Left renal cortex interstitium (tissue), 4 donors: ENCODE measurements at regions not wholly inside any gene's neighbourhood (a gene's known extent, or its start where the extent isn't known, plus 50 kb on each side); places are given as distances from the start of the nearest gene placed in this dataset.
"Not testable (repeated sequence)": the region's sequence is repeated elsewhere in the genome, so short reads cannot be mapped to it uniquely, and the experiment has no call there.

Experiments used
- DNase-seq, 4 donors: peaks; one replicate each; pipeline ENCODE4 v3.0.0-alpha.2; 2013; ENCODE audit warnings: low read depth in 4 of 4, low spot score in 2 of 4, missing footprints in 1 of 4

DNA sequence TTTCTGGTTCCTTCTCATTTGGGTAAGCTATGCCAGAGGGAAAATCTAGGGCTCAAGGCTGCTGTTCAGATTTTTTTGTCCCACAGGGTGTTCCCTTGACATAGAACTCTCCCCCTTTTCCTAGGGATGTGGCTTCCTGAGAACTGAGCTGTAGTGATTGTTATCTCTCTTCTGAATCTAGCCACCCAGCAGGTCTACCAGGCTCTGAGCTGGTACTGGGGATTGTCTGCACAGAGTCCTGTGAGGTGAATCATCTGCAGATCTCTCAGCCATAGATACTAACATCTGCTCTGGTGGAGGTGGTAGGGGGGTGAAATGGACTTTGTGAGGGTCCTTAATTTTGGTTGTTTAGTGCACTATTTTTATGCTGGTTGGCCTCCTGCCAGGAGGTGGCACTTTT is 167.3 kb upstream of the PGR start:
- DNase-seq, result no peak

DNA sequence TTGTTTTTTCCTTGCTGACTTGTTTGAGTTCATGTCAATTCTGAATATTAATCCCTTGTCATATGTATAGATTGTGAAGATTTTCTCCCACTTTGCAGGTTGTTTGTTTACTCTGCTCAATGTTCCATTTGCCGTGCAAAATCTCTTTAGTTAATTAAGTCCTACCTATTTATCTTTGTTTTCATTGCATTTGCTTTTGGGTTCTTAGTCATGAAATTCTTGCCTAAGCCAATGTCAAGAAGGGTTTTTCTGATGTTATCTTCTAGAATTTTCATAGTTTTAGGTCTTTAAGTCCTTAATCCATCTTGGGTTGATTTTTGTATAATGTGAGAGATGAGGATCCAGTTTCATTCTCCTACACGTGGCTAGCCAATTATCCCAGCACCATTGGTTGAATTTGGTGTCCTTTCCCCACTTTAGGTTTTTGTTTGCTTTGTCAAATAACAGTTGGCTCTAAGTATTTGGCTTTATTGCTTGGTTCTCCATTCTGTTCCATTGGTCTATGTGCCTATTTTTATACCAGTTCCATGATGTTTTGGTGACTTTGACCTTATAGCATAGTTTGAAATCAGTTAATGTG is 163.1 kb upstream of the PGR start:
- DNase-seq, result no peak

DNA sequence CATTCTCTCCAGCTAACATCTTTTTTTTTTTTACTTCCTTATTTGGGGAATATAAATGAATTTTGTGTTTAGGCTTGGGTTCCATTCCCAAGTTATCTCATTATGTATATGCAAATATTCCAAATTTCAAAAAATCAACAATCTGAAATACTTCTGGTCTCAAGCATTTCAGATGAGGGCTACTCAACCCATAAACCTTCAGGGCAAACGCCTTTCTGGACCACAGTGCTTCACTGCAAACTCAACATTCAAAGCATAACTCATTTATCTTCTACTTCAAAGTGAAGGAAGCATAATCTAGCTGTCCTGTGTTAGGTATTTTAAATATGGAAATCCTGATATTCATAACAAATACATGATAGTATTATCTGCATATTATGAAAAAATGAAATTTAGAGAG is 161.7 kb upstream of the PGR start:
- no peak for DNase-seq

DNA sequence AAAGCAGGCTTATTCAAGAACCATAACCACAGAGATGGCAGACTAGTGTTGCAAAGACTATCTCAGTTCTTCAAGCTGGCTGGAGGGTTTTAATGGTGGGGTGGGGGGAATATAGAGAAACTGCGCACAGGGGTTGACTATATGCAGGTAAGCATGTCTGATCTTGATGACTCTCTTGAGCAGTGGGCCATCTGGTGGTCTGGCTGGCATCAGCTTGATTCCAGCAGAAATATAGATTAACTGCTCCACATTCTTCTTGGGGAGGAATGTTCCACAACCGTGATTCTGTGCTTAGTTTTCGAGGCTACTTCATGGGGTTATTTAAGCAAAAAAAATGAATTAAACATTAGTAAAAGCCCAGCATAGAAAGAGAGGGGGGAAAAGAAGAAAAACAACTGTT is 158.8 kb upstream of the PGR start:
- DNase-seq, result no peak

DNA sequence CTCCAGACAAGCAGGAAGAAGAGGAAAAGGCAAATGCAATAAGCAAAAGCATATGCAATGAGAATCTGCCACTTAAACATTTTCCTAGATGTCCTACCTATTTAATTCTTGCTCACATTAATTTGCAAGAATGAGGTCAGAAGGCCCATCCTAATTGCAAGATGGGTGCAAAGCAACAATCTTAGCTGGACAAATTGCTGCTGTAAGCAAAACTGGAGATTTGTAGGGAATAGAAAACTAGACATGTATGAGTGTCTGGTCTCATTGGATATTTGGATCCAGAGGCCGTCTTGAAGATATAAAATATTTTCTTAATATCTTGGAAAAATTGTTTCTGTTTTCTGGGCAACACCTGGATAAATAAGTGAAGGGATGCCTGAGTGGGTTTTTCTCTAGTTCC is 150.1 kb upstream of the PGR start:
- no peak for DNase-seq

DNA sequence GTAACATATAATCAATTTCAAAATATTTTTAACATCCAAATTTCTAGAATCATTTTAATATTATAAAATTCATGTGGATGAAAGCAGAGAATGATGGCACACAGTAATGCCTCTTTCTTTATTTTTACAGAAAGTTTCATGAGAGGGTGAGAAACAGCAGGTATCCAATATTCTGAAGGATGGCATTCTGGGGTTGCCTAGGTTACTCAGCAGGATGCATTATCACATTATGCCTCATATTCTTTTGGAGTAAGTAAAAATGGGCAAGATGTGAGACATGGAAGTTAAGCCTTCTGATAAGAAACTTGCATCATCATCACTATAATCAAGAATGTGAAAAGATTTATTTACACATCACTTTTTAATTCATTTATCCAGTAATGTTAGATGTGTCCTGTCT is 148.7 kb upstream of the PGR start:
- no peak for DNase-seq

DNA sequence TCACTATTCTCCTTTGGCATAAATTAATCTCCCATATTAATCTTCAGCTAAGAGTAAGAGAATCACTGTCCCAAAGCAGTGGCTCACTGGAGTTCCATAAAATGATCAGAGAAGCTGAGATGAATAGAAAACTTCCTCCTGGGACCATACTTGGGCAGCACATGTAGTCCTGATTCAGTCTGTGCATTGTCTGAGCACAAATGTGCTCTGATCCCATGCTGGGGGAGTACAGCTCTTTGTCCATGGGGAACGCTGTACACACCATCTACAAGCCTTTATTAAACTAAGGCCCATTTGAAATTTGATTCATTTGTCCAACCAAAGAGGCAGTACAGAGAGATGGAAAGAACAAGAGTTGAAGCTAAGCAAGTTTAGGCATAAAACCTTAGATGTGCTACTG is 147.4 kb upstream of the PGR start:
- DNase-seq, result no peak

DNA sequence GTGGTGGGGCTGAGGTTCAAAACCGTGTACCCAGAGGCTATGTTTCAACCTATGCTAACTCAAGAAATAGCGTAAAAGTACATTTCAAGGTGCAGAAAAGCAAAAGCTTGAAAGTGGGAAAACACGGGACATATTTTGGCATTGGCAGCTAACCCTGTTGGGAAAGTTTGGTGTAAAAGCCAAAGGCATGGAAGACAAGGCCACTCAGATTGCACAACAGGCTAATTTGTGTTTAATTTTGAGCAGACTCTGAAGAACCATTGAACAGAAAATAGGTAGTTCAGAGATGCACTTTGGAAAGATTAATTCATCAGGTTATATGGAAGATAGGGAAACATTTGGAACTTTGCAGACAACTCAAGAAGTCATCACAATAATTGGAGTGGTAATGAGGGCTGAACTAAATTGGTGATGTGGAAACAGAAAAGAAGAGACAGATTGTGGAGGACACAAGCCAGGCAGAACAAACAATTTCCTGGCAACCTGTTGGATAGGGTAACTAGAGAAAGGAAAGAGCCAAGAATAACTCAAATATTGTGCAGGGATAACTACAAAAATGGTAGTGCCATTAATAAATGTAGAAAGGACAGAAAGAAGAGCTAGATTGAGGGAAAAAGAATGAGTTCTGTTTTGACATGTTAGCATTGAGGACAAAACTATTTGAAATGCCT is 140.5 kb upstream of the PGR start:
- no peak for DNase-seq

DNA sequence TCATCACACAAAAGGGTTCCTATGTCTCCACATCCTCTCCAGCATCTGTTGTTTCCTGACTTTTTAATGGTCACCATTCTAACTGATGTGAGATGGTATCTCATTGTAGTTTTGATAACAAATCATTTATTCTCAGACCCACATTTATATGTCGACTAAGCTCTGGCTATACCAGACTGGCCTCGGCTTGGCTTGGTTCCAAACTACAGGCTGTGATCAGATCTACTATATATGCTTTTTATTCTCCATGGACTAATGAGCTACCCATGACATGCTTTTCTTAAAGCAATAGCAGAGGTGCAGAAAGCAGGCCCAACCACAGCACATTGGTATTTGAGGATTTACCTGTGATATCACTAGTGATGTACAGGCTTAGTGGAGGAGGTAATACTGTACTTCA is 139.8 kb upstream of the PGR start:
- DNase-seq, result no peak

DNA sequence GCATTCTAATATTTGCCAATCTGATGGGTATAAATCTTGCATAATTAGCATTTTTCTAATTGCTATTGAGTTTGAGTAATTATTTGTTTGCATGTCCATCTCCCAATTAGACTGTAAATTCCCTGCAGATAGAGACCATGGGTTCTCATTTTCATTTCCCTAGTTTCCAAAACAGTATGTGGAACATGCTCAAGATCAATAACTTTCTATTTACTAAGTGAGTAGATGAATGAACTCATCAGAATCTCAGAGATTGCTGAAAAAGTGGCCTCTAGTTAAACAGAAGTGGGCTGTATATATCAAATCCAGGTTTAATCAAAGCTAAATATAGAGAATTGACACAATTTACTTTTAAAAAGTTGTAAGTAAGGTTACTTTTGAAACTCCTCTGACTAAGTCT is 138.0 kb upstream of the PGR start:
- no peak for DNase-seq

DNA sequence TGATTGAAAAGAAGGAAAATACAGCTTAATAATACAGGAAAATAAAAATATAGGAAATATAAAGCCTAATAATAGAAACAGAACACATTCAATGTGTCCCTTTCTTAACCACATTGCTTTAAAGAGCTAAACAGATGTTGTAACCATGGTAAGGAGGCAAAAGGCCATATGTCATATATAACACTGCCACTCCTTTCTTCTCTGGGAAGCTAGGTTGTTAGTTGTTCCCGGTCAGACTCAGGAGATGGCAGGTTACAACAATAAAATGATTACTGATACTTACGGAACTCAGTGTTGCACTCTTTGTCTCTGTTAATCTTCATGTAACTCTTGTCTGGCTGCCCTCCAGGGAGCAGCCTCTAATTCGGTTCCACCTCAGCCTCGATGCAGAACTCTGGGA is 134.7 kb upstream of the PGR start:
- DNase-seq, result no peak

DNA sequence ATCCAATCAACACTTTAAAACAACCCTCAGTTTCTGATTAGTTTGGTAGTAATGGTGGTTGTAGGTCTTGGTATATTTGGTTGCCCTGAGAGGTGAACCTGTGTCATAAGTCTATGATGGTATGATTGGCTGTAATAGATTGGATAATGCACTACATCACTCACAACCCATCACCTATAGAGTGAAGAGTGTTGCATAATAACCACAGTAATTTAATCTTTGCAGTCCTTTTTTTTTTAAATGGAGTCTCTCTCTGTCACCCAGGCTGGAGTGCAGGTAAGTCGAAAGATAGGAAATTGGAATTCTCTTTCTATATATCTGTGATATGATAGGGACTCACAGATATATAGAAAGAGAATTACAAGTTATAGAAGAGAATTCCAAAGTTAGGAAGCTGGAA is 133.4 kb upstream of the PGR start:
- DNase-seq, result no peak

DNA sequence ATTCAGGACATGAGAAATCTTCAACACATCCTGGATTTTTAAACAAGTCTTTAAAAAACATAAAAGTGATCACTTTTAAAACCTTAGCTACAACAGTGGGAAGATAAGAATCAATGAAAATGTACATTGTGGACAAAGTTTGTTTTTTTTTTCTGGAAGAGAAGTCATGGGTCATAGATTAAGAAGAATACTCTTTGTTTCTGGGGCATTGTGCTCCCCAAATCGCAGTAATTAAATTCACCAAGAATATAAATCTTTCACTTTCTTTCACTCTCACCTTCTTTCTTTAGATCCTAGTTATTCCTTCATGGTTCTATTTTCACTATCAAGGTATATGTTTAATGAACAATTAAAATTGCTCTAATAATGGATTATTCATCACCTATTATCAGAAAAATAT is 132.6 kb upstream of the PGR start:
- DNase-seq, result no peak

DNA sequence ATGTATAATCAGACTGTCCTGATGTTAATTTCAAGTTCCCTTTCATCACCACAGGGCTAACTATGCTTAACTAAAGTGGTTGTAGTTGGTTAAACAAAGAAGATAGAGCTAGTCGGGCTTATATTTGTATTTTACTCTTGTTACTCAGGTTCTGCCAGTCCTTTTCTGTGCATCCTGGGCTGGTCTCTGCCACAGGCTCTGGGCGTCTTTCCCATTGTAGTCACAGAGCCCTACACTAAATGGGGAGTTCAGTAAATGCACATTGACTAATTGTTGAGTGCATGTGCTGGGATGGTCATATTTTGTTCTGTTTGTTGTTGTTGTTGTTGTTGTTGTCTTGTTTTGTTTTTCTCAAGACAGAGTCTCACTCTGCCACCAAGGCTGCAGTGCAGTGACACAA is 125.4 kb upstream of the PGR start:
- DNase-seq, result no peak

DNA sequence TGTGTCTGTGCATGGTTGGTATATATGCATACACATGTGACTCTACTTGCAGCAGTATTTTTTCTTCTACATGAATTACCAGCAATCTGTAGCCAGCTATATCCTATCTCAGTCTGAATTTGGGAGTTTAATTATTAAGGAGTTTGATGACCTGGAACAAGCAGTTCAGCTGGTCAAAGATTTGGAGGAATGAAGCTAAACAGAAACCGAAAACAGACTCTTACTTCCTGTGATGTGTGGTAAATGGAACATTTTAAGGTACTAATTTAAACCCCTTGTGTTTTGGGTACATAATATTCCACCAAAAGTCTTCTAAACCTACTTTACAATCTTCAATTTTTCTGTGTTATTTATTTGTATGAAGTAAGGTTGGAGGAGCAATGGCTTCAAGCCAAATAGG is 124.4 kb upstream of the PGR start:
- no peak for DNase-seq

DNA sequence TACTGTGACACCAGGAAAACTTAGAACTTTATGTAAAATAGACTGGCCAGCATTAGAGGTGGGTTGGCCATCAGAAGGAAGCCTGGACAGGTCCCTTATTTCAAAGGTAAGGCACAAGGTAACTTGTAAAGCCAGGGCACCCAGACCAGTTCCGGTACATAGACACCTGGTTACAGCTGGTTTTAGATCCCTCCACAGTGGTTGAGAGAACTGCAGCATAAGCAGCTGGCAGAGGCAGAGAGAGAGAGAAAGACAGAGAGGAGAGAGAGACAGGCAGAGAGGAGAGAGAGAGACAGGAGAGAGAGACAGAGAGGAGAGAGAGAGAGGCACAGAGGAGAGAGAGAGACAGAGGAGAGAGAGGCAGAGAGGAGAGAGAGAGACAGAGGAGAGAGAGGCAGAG is 116.0 kb upstream of the PGR start:
- DNase-seq, result not testable (repeated sequence)

DNA sequence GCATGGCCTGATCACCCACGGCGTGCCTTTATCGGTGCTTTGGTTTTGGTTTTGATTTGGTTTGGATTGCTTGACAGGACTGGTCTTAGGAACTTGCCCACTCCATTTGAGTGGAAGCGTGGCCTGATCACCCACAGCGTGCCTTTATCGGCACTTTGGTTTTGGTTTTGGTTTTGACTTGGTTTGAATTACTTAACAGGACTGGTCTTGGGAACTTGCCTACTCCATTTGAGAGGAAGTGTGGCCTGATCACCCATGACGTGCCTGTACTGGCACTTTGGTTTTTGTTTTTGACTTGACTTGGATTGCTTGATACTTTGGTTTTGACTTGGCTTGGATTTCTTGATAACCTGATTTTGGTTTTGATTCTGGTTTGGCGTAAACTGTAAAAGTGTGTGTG is 115.5 kb upstream of the PGR start:
- not testable (repeated sequence) for DNase-seq

DNA sequence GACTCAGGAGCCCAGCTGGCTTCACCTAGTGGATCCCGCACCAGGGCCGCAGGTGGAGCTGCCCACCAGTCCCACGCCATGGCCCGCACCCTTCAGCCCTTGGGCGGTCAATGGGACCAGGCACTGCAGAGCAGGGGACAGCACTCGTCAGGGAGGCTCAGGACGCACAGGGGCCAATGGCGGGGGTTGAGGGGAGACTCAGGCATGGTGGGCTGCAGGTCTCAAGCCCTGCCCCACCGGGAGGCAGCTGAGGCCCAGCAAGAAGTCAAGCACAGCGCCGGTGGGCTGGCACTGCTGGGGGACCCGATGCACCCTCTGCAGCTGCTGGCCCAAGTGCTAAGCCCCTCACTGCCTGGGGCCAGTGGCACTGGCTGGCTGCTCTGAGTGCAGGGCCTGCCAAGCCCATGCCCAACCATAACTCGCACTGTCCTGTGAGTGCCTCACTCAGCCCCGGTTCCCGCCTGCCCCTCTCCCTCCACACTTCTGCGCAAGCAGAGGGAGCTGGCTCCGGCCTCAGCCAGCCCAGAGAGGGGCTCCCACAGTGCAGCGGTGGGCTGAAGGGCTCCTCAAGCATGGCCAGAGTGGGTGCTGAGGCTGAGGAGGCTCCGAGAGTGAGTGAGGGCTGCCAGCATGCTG is 111.7 kb upstream of the PGR start:
- no peak for DNase-seq

DNA sequence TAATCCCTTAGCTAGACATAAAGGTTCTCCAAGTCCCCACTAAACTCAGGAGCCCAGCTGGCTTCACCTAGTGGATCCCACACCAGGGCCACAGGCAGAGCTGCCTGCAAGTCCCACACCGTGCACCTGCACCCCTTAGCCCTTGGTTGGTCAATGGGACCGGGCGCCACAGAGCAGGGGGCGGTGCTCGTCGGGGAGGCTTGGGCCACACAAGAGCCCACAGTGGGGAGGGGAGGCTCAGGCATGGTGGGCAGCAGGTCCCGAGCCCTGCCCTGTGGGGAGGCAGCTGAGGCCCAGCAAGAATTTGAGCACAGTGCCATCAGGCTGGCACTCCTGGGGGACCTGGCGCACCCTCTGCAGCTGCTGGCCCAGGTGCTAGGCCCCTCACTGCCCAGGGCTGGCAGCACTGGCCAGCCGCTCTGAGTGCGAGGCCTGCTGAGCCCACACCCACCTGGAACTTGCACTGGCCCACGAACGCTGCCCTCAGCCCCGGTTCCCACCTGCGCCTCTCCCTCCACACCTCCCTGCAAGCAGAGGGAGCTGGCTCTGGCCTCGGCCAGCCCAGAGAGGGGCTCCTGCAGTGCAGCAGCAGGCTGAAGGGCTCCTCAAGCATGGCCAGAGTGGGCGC is 101.7 kb upstream of the PGR start:
- not testable (repeated sequence) for DNase-seq

DNA sequence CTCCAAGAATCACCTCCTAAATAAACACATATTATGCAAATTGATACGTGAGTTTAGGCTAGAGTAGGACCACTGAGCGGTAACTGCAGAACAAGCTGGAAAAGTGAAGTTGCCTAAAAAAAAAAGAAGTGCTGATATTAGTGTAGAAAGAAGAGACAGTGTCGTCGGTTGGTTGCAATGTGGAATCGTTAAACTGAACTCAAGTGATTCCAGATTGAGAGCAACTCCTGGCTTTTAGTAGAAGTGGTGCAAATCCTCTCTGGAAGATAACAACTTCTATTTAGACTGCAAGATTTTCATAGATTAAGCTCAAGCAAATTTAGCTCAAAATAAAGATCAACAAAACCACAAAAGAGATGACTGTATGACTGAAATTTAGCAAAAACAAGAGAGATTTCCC is 97.0 kb upstream of the PGR start:
- no peak for DNase-seq

DNA sequence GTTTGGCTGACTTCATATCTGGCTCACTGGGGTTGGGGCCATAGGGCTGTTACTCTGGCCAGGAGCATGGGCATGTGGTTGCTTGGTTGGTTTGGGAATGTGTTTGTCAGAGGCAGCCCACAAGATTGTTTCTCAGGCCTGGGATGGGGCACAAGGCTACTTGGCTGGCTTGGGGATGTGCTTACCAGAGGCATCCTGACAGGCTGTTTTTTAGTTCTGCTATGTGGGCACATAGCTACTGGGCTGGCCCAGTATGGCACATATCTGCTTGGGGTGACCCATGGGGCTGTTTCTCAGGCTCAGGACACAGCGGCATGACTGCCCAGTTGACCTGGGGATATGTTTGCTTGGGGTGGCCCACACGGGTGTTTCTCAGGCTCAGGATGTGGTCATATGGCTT is 94.6 kb upstream of the PGR start:
- DNase-seq, result no peak

DNA sequence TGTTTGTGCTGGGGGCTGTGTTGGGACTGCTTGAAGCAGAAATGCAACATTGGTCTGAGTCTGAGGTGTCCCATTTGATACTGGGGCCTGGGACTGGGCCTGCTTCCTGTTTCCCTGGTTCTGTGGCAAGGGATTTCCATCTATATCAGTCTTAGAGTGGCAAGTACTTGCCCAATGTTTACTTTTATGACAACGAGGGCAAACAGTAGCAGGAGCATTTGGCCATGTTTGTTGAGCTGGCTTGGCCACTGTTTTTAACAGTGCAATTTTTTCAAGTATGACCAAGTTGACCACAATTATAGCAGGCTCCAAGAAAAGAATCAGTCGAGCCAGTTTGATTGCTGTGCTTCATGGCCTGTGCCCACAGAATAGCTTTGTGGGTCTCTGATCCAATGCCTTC is 88.5 kb upstream of the PGR start:
- DNase-seq, result not testable (repeated sequence)
